ENCODE measurements at regions not wholly inside any gene's neighbourhood (a gene's known extent, or its start where the extent isn't known, plus 50 kb on each side); places are given as distances from the start of the nearest gene placed in this dataset.

DNA sequence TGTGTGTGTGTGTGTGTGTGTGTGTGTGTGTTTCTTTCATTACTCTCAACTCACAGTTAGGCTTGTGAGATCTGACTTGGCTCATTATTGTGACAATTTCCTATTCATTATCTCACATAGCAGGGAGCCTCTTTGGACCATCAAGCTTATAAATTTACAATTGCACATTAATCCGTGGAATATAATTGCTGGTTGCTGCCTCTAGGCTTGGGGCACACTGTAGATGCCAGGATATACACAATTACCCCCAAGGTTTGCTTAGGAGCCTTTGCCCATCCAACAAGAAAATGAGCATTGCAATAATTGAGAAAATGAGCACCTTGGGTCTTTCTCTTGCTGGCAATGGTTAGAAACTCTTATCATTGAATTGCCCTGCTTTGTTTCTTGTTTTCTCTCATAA is 161.6 kb upstream of the DMRTA1 start:
- no peak for DNase-seq (ENCODE audit: low spot score)

DNA sequence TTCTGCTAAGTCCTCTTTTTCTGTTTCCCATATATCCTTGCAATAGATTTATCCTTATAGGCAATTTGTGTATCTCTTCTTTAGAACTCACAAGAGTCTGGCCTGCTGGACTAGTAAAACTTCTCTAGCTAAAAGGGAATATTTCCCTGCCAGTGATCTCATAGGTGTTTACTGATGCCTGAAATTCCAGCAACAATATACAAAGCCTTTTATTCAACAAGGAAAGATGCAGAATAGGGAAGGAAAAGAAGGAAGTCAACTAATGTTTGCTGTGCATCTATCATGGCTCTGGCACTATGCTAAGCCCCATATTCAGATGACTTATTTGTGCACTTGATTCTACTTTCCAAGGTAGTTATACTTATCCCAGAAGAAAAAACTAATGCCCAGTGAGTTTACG is 160.0 kb upstream of the DMRTA1 start:
- no peak for DNase-seq (ENCODE audit: low spot score)

DNA sequence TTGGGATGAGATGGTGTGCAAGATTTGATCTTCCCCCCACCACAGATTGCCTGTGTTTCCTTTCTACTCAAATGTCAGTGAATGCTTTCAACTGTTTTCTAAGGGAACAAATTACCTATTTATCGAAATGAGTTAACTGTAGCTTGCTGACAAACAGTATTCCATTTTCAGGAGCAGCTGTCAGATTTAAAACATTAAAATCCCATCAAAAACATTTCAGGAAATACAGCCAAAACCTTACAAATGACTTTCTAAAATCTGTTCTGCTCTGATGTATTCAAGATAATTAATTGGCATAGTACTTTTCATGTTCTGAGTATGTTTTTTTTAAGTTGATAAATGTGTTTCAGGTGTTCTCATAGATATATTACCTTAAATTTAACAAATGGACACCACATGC is 158.0 kb upstream of the DMRTA1 start:
- no peak for DNase-seq (ENCODE audit: low spot score)

DNA sequence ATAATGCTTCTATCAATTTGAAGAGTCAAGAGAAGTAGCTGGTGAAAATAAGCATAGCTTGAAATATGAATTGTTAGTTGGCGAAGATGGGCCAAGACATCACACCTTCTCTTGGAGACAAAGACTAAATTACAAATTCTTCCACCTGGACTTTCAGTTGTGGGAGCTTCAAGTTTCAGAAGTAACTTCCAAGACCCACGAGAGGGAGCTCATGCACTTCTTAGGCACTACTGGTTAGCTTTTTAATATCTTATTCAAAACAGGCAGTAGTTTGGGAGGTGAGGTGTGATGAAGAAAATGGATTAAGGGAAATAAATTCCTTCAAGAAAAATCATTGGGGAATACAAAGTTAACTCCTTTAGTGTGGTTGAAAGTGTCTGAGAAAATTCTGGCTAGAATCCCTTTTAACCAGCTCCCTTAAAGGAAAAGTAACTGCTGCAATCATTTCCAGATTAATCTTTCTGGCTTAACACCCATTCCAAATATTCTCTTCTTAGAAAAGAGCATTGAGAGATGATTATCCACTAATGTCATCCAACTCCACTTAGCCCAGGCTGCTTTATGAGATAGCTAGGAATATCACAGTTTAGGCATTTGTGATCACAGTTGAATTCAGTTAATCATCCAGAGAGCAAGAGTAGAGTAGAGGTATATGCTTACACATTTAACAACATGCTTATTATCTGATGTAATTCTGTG is 139.5 kb upstream of the DMRTA1 start:
- peak; percentile 51 for DNase-seq (ENCODE audit: low spot score)

DNA sequence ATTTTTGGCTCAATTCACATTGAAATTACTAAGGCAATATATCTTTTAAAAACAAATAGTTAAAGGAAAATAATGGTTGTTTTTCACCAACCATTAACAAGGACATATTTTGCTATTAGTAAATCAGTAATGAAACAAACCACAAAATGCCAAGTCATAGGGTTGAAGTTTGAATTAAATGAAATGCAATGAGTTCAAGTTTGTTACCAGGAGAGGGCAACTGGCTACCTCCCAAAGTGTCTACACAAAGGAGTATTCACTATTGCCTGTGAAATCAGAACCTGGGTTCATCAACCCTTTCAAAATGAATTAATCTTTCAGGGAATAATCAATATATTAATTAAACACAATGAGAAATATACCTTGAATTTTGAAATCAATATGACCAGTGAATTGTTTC is 138.4 kb upstream of the DMRTA1 start:
- no peak for DNase-seq (ENCODE audit: low spot score)

DNA sequence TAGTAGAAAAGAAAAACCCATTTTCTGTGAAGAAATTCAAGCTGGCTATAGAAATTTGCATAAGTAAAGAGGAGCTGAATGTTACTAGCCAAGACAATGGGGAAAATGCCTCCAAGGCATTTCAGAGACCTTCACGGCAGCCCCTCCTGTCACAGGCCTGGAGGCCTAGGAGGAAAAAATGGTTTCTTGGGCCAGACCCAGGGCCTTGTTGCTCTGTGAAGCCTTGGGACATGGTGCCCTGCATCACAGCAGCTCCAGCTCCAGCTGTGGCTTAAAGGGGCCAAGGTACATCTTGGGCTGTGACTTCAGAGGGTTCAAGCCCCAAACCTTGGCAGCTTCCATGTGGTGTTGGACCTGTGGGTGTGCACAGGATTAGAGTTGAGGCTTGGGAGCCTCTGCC is 130.0 kb upstream of the DMRTA1 start:
- no peak for DNase-seq (ENCODE audit: low spot score)

DNA sequence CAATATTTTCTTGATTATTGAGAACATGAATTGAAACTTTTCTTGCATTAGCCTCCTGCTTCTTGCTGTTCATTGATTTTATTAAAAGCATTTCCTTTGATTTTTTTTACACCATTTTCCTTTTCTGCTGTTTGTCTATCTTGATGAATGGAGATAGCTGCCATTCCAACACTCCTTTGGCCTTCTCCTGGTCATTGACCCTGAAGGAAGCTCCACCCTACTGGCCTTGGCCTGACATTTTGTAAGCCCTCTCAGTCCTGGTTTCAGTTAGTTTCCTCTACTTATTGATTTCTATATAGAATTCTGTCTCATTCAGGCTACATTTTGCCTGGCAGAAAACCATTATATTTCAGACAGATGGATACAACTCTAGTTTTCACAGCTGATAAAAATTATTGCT is 115.1 kb upstream of the DMRTA1 start:
- DNase-seq (ENCODE audit: low spot score): no peak

DNA sequence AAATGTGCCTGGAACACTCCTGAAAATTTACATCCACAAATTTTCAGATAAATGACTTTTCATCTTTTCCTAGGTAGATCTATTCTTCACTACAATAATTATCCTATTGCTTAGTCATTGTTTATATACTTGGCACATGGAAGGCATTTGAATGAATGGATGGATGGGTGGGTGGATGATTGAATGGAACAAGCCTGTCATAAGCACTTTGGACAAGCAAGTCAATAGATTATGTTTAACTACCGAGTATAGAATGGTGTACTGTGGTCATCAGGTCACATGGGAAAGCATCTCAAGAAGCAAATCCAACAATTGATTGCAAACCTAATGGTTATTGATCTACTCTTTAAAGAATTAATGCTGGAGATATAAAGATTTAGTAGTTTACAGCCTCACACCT is 114.4 kb upstream of the DMRTA1 start:
- no peak for DNase-seq (ENCODE audit: low spot score)

DNA sequence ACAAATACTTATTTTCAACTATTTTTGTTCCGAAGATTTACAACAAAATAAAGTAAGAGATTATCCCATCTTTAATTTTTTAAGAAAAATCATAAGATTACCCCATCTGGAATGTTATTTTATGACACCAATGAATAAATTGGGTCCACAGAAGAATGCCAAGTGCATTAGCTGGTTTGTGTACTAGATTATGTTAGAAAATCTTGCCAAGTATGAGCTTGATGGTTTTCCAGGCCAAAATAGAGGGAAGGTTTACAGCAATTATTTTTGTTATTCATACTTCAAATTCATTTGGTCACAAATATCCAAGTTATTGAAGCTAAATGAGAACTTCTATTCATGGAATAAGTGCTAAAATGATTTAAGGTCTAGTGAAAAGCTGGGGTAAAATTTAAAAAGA is 109.4 kb upstream of the DMRTA1 start:
- no peak for DNase-seq (ENCODE audit: low spot score)

DNA sequence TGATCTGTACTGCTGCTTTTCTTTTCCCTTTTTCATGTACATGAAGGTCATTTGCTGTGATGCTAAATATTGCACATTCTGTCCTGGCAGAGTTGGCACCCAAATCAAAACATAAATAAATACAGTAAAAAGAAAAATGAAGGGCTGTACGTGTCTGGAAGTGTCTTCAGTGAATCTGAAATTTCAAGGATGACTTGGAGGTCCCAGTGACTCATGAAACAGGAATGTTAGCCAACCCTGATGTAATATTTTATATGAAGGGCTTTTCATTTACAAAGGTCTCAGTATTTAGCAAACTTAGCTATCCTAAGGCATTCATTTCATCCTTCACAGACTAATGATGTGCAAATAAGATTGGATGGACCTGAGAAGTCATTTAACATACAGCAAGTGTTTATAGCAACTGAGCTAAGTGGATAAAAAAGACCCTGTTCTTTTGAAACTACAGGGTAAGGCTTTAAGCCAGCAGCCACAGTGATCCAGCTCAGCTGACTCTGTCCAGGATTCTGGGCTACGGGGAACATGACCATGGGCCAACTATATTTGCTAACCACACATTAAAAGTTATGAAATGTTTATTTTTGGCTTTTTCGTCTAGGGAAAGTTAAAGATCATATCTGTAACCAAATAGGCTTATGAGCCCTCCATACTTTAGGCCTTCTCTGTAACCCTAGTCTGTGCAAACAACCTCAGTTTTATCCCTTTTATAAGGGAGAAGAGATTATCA is 104.0 kb upstream of the DMRTA1 start:
- DNase-seq (ENCODE audit: low spot score): peak; percentile 11

DNA sequence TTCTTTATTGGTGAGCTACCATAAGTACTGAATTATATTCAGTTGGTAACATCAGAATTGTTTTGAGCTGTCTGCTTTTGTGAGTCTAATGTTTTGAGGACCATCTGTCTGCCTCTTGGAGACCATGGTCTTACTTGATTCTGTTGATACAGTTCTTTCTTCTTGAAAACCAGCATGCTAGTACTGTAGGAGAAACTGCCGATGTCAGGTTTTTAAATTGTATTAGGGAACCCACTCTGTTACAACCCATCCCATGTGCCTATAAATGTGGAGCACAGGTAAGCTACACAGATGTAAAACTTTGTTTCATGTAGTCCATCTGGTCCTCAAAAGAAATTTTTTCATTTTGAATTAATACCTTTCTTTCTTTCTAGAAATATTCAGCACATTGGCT is 103.4 kb upstream of the DMRTA1 start:
- DNase-seq (ENCODE audit: low spot score): no peak

DNA sequence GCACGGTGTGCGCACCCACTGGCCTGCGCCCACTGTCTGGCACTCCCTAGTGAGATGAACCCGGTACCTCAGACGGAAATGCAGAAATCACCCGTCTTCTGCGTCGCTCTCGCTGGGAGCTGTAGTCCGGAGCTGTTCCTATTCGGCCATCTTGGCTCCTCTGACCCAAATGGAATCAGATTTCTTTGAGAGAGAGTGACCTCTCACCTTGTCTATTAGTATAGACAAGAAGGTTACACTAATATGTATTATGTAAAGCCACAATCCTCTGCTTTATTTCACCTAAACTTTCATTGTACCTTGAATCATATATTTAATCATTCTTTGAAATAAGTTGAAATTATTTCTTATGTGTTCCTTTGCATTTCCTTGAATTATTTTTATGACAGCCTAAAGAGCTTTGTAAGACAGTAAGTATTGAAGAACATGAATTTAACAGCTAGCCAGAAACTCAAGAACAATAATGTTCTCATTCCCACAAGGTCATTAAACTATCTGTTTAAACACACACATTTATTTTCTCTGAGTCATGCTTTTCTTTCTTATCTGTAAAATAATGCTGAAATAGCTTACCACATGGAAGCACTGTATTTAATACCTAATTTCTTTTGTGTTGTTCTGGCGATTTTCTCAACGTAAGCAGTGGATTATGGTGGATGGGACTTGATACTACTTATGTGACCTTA is 91.8 kb upstream of the DMRTA1 start:
- DNase-seq (ENCODE audit: low spot score): no peak

DNA sequence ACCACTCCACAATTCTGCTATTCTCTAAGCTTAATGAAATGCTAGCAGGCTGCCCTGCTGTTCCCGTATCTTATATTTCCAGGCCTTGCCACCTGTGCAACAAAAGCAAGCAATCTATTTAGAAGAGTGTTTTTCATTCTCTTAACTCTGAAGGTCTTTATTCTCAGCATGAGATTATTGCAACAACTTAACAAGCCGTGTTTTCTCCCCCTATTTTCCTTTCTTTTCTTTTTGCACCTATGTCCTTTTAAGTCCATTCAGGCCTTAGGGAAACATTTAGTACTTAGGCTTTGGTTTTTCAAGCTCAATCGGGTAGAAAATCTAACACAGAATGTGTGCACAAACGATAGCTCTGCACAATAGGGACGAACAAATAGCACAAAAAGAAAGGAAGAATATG is 89.6 kb upstream of the DMRTA1 start:
- no peak for DNase-seq (ENCODE audit: low spot score)

DNA sequence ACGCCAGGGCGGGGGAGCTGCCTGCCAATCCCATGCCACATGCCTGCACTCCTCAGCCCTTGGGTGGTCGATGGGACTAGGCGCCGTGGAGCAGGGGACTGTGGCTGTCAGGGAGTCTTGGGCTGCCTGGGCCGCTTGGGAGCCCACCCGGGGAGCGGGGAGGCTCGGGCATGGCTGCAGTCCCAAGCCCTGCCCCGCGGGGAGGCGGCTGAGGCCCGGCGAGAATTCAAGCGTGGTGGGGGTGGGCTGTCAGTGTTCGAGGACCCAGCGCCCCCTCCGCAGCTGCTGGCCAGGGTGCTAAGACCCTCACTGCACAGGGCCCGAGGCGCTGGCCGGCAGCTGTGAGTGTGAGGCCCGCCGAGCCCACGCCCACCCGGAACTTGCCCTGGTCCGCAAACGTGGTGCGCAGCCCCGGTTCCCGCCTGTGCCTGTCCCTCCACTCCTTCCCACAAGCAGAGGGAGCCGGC is 83.2 kb upstream of the DMRTA1 start:
- no peak for DNase-seq (ENCODE audit: low spot score)

DNA sequence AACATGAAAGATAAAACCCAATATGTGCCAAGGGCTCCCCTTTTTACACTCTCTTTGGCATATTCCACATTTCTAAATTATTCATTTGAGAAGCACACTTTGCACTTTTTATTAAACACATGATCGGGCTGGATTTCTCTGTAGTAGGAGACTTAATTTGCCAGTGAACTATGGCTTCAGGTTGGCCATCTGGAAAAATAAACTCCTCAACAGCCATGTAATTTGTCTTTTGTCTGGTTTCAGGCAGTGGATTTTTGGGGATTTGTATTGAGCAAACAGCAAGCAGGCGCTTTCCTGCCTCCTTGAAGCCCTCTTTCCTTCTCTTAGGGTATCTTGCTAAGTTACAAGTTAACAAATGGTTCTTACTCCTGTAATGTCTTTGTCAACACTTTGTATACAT is 73.0 kb upstream of the DMRTA1 start:
- no peak for DNase-seq (ENCODE audit: low spot score)

DNA sequence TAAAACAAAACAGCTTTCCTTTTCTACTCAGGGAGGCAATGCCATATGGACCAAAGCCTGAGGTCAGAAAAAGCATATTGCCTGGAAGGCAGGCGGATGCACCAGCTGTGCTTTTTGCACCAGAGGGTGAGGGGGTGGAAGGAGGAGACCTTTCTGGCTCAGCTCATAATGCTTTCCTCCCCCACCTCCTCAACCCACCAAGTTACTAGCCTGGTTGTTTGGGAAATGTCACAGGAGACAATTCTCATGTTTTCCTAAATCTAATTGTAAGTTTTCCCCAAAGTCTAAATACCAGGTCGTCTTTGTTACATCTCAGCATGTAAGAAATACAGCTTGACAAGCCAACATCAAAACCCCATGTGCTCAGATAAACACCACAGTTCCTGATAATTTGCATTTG is 72.6 kb upstream of the DMRTA1 start:
- no peak for DNase-seq (ENCODE audit: low spot score)

DNA sequence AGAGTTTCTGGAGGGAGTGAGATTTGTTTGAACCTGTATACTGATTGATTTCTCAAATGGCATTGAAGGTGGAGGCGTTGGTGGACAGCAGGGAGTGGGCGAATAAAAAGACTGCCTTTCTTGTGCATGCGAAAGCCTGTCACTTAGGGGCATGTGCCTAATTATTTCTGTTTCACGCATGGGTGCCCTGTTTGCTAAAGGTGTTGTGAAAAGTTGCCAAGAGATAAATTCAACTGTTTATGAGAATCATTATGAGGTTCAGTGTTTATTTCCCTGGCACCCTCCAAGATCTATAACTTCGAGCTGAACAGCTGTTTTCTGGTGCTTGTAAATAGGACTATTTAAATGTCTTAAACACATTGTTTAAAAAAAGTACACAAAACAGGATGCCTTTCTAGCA is 67.4 kb upstream of the DMRTA1 start:
- no peak for DNase-seq (ENCODE audit: low spot score)

DNA sequence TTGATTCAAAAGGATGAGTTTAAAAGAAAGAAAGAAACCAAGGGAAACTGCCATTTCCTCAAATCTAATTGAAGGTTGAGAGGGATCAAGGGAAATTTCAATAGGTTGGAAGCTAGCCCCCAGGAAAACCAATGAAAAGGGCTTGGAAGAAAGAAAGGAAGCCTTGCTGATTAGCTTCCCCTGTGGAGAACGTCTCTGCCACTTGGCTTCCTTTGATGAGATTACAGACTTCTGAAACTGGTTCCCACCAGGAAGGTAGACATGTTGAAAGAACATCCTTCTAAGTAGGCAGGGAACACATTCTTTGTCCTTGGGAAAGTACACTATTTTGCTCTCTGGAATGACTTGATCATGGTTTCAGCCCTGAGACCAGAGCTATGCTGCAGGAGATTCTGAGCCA is 65.5 kb upstream of the DMRTA1 start:
- no peak for DNase-seq (ENCODE audit: low spot score)

DNA sequence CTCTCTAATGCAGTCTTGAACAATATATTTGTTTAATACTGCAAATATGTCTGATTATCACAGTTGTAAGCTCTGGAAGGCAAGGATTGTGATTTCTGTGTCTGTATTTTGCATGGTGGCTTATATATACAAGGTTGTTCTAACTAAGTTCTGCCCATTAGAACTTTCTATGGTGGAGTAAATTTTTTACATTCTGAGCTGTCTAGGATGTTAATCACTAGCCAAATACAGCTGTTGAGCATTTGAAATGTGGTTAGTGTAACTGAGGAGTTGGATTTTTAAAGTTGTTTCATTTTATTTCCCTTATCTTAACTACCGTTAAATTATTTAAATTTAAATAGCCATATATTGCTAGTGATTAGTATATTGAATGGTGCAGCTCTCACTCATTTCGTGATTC is 64.3 kb upstream of the DMRTA1 start:
- no peak for DNase-seq (ENCODE audit: low spot score)

DNA sequence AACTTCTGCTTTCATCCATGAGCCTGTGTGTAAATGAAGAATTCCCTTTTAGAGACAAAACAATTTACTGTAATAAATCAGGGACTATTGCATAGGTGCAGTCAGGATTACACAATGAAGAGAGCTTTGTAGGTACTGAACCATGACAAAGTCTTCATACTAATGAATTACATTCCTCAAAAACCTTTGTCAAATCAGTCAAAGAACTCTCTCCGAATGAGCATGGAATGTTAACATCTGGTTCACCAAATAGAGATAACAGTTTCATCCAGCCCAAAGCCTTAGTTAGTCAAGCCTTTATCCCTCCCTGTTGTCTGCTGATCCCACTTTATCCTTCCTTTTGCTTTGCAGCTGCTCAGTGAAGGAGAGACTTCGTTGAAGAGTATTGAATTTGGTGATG is 62.9 kb upstream of the DMRTA1 start:
- no peak for DNase-seq (ENCODE audit: low spot score)

DNA sequence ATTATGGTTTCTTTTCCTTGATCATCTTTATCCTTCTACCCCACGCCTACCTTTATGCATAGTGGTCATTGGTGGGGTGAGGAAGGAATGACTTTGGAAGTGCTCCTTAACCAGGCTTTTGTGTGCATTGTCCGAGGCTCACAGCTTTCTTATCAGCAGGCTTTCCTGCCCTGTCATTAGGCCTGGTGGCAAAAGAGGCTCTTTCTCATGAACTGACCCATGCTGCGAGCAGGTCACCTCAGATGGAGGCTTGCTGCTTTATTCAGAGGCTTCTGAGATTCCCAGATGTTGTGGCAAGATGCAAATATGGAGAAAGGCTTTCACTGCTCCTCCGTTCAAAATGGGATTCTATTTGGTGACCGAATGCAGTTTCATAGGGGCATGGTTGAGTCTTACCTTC is 57.4 kb upstream of the DMRTA1 start:
- DNase-seq (ENCODE audit: low spot score): no peak

DNA sequence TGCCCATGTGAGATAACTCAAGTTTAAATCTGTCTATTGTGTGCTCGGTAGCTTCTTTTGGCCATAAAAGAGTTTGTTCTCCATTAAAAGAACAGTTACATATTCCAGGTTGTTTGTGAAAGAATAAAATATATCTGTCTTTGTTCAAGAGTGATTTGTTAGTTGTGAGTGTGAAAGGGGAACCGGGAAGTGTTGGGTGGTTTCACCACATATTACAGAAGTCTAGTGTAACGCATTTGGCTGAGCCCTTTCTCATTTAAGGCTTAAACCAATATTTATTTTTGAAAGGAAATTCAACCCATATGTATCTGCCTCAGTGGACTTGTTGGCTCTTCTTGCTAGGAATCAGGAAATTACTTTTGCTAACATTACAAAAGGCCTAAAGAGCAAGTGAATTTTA is 54.1 kb upstream of the DMRTA1 start:
- no peak for DNase-seq (ENCODE audit: low spot score)

DNA sequence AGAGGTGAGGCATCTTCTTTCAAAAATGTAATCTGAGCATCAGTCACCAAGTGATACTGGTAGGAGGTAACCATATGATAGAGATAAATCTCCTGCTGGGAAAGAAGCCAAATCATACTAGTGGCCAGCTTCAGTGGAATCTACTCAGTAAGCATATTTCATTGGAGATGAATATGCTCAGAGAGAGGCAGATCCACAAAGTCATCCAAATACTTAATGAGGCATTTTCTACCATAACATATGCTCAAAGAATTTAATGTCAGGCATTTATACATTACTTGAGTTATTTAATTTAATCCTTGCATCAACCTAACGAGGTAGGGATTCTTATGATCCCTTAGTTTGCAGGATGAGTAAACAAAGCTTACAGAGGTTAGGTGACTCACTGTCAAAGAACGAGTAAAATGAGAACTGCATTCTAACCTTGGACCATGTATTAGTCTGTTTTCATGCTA is 50.9 kb upstream of the DMRTA1 start:
- DNase-seq (ENCODE audit: low spot score): no peak

Data from GM03348 (cell line).